Activated T-cell treated with anti-CD3 and anti-CD28 coated beads, Interleukin-2, amount 50 U/mL, for 4 hours (primary cell): ENCODE measurements at regions not wholly inside any gene's neighbourhood (a gene's known extent, or its start where the extent isn't known, plus 50 kb on each side); places are given as distances from the start of the nearest gene placed in this dataset.
"Not testable (repeated sequence)": the region's sequence is repeated elsewhere in the genome, so short reads cannot be mapped to it uniquely, and the experiment has no call there.

Experiments used
- ATAC-seq, 2 donors: fragments of 200-7000 bp; cut with Tn5 transposase; one replicate each; pipeline ENCODE4 v1.10.0; 2021
- DNase-seq: peaks from one replicate; pipeline ENCODE4 v3.0.0-alpha.2; 2020
- H3K27me3 Mint-ChIP-seq: one replicate; pipeline ENCODE4 v1.8.0; 2021; ENCODE audit warnings: low read depth, mixed read lengths
- H3K36me3 Mint-ChIP-seq: one replicate; pipeline ENCODE4 v1.8.0; 2022; ENCODE audit warnings: mixed read lengths; ENCODE audit not compliant: insufficient read depth
- H3K4me1 Mint-ChIP-seq: one replicate; pipeline ENCODE4 v1.8.0; 2021; ENCODE audit warnings: low read depth, mixed read lengths
- H3K4me3 Mint-ChIP-seq: one replicate; pipeline ENCODE4 v1.8.0; 2021; ENCODE audit warnings: mild to moderate bottlenecking, moderate library complexity, mixed read lengths
- H3K9me3 Mint-ChIP-seq: one replicate; pipeline ENCODE4 v1.8.0; 2021; ENCODE audit warnings: mixed read lengths

DNA sequence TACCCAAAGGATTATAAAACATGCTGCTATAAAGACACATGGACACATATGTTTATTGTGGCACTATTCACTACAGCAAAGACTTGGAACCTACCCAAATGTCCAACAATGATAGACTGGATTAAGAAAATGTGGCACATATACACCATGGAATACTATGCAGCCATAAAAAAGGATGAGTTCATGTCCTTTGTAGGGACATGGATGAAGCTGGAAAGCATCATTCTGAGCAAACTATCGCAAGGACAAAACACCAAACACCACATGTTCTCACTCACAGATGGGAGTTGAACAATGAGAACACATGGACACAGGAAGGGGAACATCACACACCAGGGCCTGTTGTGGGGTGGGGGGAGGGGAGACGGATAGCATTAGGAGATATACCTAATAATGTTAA is 101.3 kb upstream of the CAST start:
- ATAC-seq, H3K36me3 Mint-ChIP-seq, H3K27me3 Mint-ChIP-seq, DNase-seq, H3K4me1 Mint-ChIP-seq, H3K4me3 Mint-ChIP-seq, H3K9me3 Mint-ChIP-seq: not testable (repeated sequence)

DNA sequence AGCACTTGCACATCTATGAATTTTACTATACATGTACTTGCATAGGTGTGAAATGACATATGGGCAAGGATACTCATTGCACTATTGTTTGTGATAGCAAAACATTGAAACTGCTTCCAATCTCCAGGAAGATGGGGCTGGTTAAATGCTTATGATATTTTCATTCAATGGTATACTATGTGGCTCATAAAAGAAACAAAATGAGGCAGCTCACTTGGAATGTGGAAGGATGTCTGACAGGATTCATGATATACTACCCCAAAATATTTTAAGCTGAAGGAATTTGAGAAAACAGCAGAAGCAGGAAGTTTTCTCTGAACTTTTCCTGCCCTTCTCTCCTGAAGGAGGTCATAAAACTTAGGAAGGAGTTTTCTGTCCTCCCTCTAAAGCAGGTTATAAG is 99.6 kb upstream of the CAST start:
- no peaks in the 10 kb centered on the region for H3K9me3 Mint-ChIP-seq
- H3K4me3 Mint-ChIP-seq, result no peak overlapping the region
- peaks cover 14% of the 10 kb centered on the region for H3K4me1 Mint-ChIP-seq
- no peaks in the 10 kb centered on the region for H3K36me3 Mint-ChIP-seq
- ATAC-seq (no peak), DNase-seq (no peak)
- no peaks in the 10 kb centered on the region for H3K27me3 Mint-ChIP-seq

DNA sequence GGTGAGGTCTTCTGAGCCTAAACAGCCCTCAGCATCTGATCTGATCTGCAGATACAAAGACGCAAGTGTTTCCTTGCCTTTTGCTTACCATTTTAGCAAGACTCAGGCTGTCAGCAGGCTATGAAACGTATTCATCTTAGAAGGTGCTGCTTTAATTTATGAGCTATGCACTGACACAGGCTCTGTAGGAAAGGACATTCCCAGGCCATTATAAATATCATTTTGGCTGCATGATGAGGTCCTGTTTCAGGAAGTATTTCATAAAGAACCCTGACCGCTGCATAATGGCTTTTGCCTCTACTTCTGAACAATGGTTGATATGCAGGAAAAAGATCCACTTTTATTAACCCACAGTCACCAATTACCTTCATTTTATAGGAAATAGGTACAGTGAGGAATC is 98.4 kb upstream of the CAST start:
- DNase-seq (no peak), ATAC-seq (no peak)
- H3K9me3 Mint-ChIP-seq, result no peaks in the 10 kb centered on the region
- peaks cover 14% of the 10 kb centered on the region for H3K4me1 Mint-ChIP-seq
- no peak overlapping the region for H3K4me3 Mint-ChIP-seq
- no peaks in the 10 kb centered on the region for H3K36me3 Mint-ChIP-seq
- no peaks in the 10 kb centered on the region for H3K27me3 Mint-ChIP-seq

DNA sequence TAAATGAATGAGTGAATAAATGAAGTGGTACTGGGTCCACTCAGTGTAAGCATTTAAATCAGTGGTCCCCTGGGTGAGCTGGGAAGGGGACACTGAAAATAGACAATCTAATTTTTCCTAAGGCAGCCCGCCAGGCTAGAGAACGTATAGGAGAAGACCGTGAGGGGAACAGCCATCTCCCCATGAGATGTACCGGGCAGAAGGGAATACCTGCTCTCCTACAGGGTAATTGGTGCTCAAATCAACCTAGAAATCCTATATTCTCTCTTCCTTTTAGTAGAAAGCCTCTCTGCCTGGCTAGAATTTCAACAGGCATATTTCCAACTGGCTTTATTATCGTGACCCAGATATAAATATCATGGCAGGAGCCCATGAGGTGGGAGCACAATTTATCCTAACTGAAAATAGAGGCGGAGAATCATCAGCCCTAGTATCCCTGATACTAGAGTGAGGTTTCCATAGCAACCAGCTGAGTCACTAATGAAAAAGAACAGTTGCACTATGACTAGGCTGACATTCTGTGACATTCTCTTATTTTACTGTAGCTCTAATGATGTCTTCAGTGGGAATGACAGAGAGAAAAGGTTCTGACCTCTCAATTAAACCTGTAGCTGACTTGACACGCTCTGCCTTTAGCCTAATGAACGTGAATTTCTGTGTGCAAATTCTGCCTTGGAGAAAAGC is 96.5 kb upstream of the CAST start:
- no peaks in the 10 kb centered on the region for H3K27me3 Mint-ChIP-seq
- no peaks in the 10 kb centered on the region for H3K36me3 Mint-ChIP-seq
- H3K4me1 Mint-ChIP-seq, result peaks cover 14% of the 10 kb centered on the region
- H3K4me3 Mint-ChIP-seq, result peak overlapping the region; percentile 12
- no peaks in the 10 kb centered on the region for H3K9me3 Mint-ChIP-seq
- ATAC-seq (no peak), DNase-seq (no peak)

DNA sequence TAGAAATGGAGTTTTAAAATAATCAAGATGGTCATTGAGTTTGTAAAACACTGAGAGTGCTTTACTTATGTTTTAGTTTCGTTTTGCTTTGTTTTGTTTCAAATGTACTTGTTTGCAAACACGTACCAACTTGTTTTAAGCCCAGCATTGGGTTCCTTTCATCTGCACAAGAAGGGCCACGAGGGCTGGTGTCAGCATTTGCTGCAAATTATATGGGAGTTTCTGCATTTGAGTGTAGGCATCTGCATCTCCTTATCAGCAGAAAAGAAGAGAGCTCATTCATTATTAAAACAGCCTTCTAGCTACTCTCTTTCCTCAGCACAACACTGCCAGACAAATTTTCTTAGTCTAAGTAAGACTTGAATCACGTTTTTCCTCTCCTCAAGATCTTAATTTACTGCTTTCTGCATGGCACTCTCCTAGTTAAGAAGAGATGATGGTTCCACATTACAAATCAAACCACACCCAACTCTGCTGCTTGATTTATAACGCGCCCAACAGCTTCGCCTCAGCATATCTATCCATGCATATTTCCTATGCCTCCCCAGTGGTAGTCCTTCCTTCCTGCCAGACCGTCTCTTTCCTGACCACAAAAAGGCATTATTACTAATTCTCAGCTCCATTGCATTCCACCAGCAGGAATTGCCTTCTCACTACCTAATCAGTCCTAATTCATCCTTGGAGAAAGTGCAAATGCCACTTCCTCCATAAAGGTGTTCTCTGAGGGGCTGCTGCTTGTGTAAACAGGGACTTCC is 95.2 kb upstream of the CAST start:
- no peaks in the 10 kb centered on the region for H3K27me3 Mint-ChIP-seq
- no peak overlapping the region for H3K4me3 Mint-ChIP-seq
- peaks cover 14% of the 10 kb centered on the region for H3K4me1 Mint-ChIP-seq
- no peaks in the 10 kb centered on the region for H3K9me3 Mint-ChIP-seq
- ATAC-seq, result no peak
- H3K36me3 Mint-ChIP-seq, result no peaks in the 10 kb centered on the region
- DNase-seq, result no peak

DNA sequence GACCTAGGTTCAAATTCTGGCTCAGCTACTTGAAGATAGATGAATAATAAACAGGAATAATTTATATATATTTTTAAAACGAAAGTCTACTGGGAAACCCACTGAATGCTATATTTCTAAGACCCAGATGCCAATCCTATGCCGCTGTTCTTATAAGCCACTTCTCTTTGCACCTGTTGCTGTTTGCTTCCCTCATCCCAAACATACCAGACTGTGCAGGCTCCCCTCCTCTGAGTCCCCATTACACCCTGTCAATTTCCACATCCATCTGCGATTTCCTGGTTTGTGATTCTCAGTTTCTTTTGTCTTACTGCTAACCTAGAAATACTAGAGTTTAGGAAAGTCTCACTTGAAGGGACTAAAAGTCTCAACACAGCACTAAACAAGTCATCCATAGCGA is 92.8 kb upstream of the CAST start:
- Mint-ChIP-seq H3K36me3 (no peaks in the 10 kb centered on the region), H3K4me3 (no peak overlapping the region), H3K9me3 (no peaks in the 10 kb centered on the region), H3K4me1 (peaks cover 14% of the 10 kb centered on the region), H3K27me3 (no peaks in the 10 kb centered on the region)
- DNase-seq, result no peak
- no peak for ATAC-seq

DNA sequence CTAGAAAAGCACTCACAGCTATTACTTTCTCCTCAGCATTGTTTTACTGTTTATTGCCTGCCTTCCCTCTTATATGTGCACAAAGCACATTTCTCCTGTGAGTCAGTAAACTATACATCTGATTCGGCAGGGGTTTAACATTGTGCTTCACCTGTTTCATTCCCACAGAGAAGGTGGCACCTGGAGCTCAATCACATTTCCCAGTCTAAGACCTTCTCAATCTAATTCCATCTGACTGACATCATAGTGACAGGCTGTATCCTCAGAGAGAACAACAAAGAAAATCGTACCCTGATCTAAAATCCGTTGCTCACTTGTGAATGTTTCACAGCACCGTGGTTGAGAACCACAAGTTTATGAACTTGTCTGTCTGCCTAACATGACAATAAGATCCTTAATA is 92.4 kb upstream of the CAST start:
- DNase-seq (no peak), ATAC-seq (no peak)
- H3K27me3 Mint-ChIP-seq, result no peaks in the 10 kb centered on the region
- peaks cover 14% of the 10 kb centered on the region for H3K4me1 Mint-ChIP-seq
- no peak overlapping the region for H3K4me3 Mint-ChIP-seq
- no peaks in the 10 kb centered on the region for H3K36me3 Mint-ChIP-seq
- H3K9me3 Mint-ChIP-seq, result no peaks in the 10 kb centered on the region

DNA sequence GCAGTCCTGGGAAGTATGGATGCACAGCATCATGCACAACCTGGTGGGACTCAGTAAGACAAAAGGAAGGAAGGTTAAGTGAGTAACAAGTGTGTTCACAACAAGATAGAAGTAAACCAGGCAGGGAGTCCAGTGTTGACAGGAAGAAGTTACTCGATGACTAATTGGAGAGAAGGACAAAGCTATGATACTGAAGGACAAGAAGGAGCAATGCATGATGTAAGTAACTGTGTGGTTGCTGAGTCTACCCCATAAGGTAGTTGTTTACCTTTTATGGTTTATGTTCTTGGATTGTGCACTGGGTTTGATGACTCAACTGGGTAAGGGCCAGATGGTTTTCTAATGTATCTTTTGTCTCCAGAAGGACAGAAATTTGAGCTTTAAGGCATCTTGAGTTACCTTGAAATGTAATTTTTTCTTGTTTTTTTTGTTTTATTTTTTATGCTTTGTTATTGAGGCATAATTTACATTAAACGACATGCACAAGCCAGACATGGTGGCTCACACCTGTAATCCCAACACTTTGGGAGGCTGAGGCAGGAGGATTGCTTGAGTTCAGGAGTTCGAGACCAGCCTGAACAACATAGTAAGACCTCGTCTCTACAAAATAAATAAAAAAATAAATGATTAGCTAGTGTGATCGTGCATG is 89.2 kb upstream of the CAST start:
- no peaks in the 10 kb centered on the region for H3K4me1 Mint-ChIP-seq
- no peak overlapping the region for H3K4me3 Mint-ChIP-seq
- DNase-seq, result no peak
- ATAC-seq, result peak in 1 of 2 donors; percentile 28
- no peaks in the 10 kb centered on the region for H3K36me3 Mint-ChIP-seq
- no peaks in the 10 kb centered on the region for H3K27me3 Mint-ChIP-seq
- H3K9me3 Mint-ChIP-seq, result no peaks in the 10 kb centered on the region

DNA sequence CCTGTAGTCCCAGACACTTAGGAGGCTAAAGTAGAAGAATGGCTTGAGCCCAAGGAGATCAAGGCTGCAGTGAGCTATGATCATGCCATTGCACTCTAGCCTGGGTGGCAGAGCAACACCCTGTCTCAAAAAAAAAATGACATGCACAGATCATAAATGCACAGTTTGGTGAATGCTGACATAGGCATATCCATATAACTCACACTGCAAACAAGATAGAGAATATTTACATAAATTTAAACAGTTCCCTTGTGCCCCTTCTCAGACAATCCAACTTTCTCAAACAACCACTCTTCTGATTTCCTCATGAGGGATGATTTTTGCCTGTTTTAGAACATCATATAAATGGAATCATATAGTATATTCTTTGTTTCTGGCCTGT is 88.7 kb upstream of the CAST start:
- DNase-seq (no peak), ATAC-seq (no peak)
- H3K4me1 Mint-ChIP-seq, result no peaks in the 10 kb centered on the region
- no peaks in the 10 kb centered on the region for H3K36me3 Mint-ChIP-seq
- H3K27me3 Mint-ChIP-seq, result peaks cover under 1% of the 10 kb centered on the region
- no peak overlapping the region for H3K4me3 Mint-ChIP-seq
- H3K9me3 Mint-ChIP-seq, result no peaks in the 10 kb centered on the region

DNA sequence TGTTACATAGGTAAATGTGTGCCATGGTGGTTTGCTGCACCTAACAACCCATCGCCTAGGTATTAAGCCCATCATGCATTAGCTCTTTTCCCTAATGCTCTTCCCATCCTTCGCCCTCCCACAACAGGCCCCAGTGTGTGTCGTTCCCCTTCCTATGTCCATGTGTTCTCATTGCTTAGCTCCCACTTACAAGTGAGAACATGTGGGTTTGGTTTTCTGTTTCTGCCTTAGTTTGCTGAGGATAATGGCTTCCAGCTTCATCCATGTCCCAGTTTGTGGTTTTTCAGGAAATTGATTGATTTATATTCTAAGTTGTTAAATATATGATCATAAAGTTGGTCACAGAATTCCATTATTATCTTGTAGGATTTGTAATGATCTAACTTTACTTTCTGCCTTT is 85.3 kb upstream of the CAST start:
- no peak for ATAC-seq
- H3K9me3 Mint-ChIP-seq, result no peaks in the 10 kb centered on the region
- no peaks in the 10 kb centered on the region for H3K4me1 Mint-ChIP-seq
- H3K27me3 Mint-ChIP-seq, result peaks cover 2% of the 10 kb centered on the region
- H3K36me3 Mint-ChIP-seq, result no peaks in the 10 kb centered on the region
- DNase-seq, result no peak
- H3K4me3 Mint-ChIP-seq, result no peak overlapping the region

DNA sequence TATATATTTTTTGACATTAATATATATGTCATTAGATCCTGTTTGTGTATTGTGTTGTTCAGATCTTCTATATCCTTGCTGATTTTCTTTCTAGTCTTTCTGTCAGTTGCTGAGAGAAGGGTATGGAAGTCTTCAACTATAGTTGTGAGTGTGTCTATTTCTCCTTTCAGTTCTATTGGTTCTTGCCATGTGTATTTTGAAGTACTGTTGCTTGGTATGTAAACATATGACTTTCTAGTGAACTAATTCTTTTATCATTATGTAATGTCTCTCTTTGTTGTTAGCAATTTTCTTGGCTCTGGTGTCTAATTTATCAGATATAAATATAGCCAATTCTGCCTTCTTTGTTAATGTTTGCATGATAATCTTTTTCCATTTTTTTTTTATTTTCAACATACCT is 84.3 kb upstream of the CAST start:
- H3K36me3 Mint-ChIP-seq, result no peaks in the 10 kb centered on the region
- no peaks in the 10 kb centered on the region for H3K9me3 Mint-ChIP-seq
- DNase-seq (no peak), ATAC-seq (no peak)
- H3K4me3 Mint-ChIP-seq, result no peak overlapping the region
- H3K4me1 Mint-ChIP-seq, result no peaks in the 10 kb centered on the region
- H3K27me3 Mint-ChIP-seq, result peaks cover 2% of the 10 kb centered on the region

DNA sequence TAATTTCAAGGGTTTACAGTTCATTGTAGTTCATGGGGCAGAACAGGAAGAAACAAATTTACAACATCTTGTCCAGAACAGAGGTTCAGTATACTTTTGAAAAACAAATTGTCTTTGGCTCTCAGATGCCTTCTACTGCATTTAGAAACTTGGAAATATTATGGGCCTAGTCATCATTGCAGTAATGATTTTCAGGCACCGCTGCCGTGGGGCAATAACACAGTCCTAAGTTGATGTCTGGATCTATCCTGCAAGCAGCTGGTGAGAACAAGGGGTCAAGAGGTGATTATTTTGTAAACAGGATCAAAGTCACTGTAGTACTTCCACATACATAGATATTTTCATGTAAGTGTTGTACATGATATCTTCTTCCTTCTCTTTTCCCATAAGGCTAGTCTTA is 82.5 kb upstream of the CAST start:
- Mint-ChIP-seq H3K4me1 (peaks cover 5% of the 10 kb centered on the region), H3K27me3 (peaks cover 16% of the 10 kb centered on the region), H3K36me3 (no peaks in the 10 kb centered on the region), H3K4me3 (no peak overlapping the region), H3K9me3 (no peaks in the 10 kb centered on the region)
- ATAC-seq, result no peak
- no peak for DNase-seq

DNA sequence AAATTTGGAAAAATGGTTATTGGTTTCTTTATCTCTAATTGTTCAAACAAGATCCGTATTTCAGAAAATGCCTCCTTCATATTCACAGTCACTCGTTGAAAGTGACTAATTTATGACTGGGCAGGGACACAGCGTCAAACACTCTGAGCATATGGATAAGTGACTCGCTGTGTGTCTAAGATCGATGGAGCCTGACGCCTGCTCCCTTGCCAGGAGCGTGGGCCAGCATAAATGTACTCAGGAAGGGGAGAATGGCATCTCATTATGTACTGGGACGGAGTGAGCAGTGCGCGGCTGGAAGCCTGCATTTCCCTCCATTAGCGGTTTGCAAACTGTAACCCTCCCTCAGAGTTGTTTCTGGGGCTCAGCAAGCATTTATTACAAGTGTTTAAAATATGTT is 79.8 kb upstream of the CAST start:
- peaks cover 22% of the 10 kb centered on the region for H3K27me3 Mint-ChIP-seq
- no peaks in the 10 kb centered on the region for H3K9me3 Mint-ChIP-seq
- ATAC-seq (no peak), DNase-seq (no peak)
- no peak overlapping the region for H3K4me3 Mint-ChIP-seq
- no peaks in the 10 kb centered on the region for H3K36me3 Mint-ChIP-seq
- peaks cover 6% of the 10 kb centered on the region for H3K4me1 Mint-ChIP-seq

DNA sequence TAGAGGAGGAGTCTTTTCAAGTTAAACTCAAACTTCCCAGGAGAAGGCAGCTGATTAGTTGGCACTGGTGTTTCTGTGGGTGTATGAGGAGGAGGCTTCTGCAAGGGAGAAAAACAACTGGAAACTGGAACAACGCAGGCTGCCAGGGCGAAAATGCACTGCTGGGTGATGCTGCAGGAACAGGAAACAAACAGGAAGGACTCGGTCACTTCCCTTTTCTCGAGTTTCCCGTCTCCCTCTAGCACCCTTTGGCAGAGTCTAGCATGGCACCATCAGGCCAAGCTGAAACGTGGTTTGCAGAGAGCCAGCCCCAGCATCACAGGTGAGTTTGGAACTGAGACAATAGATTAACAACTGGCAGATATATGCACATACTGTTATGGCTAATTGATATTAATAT is 77.5 kb upstream of the CAST start:
- Mint-ChIP-seq H3K4me3 (no peak overlapping the region), H3K27me3 (peaks cover 19% of the 10 kb centered on the region), H3K4me1 (peaks cover 6% of the 10 kb centered on the region), H3K36me3 (no peaks in the 10 kb centered on the region), H3K9me3 (no peaks in the 10 kb centered on the region)
- no peak for DNase-seq
- ATAC-seq, result no peak

DNA sequence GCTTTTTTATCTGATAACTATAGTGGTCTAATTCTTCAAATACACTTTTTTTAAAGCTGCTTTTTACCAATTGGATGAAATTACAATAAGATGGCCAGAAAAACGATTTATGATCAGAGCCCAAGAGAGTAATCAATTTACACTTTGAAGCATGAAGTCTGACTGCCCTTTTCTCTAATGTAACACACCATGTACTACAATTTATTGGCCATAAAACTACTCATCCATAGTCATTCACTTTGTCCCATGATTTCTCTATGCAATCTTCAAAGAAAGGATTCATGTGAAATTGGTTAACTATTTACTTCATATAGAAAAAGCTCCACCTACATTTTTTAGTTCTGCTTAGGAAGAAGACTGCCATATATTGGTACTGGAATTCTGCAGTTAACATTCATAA is 73.6 kb upstream of the CAST start:
- ATAC-seq (no peak), DNase-seq (no peak)
- Mint-ChIP-seq H3K9me3 (no peaks in the 10 kb centered on the region), H3K36me3 (no peaks in the 10 kb centered on the region), H3K27me3 (peaks cover 14% of the 10 kb centered on the region), H3K4me1 (peaks cover 6% of the 10 kb centered on the region), H3K4me3 (no peak overlapping the region)
